ENCODE measurements at regions not wholly inside any gene's neighbourhood (a gene's known extent, or its start where the extent isn't known, plus 50 kb on each side); places are given as distances from the start of the nearest gene placed in this dataset.
A peak's percentile ranks its signal among the peaks of the same experiment; 100 is the strongest.

DNA sequence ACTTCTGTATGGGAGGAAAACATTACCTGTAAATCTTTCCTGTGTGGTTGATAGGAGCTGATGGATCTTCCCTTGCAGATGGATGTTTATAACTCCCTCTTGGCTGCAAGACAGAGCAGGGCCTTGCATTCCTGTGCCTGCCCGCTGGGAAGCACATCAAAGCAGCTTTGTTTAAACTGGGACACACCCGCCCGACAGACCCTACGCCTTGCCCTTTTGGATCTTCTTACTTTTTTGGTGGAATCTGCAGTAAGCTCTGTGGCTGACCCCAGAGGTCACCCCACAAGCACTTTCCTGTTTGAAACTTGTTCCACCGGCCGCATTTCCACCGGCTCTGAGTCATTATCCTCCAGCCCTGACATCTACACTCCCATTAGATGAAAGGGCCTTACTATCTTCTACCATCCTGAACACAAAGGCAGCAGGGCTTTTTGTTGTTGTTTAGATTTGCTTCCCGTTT, 244.1 kb upstream of the STT3B start (continued):
- TF ChIP-seq, protein P1, sequence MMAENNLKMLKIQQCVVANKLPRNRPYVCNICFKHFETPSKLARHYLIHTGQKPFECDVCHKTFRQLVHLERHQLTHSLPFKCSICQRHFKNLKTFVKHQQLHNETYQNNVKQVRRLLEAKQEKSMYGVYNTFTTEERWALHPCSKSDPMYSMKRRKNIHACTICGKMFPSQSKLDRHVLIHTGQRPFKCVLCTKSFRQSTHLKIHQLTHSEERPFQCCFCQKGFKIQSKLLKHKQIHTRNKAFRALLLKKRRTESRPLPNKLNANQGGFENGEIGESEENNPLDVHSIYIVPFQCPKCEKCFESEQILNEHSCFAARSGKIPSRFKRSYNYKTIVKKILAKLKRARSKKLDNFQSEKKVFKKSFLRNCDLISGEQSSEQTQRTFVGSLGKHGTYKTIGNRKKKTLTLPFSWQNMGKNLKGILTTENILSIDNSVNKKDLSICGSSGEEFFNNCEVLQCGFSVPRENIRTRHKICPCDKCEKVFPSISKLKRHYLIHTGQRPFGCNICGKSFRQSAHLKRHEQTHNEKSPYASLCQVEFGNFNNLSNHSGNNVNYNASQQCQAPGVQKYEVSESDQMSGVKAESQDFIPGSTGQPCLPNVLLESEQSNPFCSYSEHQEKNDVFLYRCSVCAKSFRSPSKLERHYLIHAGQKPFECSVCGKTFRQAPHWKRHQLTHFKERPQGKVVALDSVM (CRISPR knock-in tag; IDR thresholded peaks at IDR 0.05): no peak
- TF ChIP-seq ZBTB38 (CRISPR knock-in tag; IDR thresholded peaks at IDR 0.05): peak; percentile 40; the same call in 1 of the 2 replicates
- TF ChIP-seq IKZF1 (IDR thresholded peaks at IDR 0.05): no peak
- no peak; the same call in 1 of the 2 replicates for TF ChIP-seq SPEN (CRISPR knock-in tag; IDR thresholded peaks at IDR 0.05; ENCODE audit: low read depth)
- no peak for TF ChIP-seq ZNF746 (CRISPR knock-in tag; IDR thresholded peaks at IDR 0.05)
- TF ChIP-seq, protein P2, sequence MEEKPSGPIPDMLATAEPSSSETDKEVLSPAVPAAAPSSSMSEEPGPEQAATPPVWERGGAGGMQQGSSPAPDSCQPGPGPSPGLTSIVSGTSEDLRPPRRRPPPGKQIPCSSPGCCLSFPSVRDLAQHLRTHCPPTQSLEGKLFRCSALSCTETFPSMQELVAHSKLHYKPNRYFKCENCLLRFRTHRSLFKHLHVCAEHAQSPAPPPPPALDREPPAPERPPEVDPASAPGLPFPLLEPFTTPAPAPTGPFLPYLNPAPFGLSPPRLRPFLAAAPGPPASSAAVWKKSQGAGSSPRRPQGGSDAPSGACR (CRISPR knock-in tag; IDR thresholded peaks at IDR 0.05): peak; percentile 58; the same call in 1 of the 2 replicates
- TF ChIP-seq ZNF3 (CRISPR knock-in tag; IDR thresholded peaks at IDR 0.05): no peak
- TF ChIP-seq ARNT2 (CRISPR knock-in tag; IDR thresholded peaks at IDR 0.05; ENCODE audit: low read depth): no peak
- TF ChIP-seq, protein P3, sequence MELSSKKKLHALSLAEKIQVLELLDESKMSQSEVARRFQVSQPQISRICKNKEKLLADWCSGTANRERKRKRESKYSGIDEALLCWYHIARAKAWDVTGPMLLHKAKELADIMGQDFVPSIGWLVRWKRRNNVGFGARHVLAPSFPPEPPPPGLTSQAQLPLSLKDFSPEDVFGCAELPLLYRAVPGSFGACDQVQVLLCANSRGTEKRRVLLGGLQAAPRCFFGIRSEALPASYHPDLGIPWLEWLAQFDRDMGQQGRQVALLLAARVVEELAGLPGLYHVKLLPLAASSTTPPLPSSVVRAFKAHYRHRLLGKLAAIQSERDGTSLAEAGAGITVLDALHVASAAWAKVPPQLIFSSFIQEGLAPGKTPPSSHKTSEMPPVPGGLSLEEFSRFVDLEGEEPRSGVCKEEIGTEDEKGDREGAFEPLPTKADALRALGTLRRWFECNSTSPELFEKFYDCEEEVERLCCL (CRISPR knock-in tag; IDR thresholded peaks at IDR 0.05; ENCODE audit: borderline replicate concordance): no peak
- TF ChIP-seq ZNF781 (CRISPR knock-in tag; IDR thresholded peaks at IDR 0.05; ENCODE audit: borderline replicate concordance, not compliant biosample characterization): peak; percentile 25
- TF ChIP-seq ZFP36 (IDR thresholded peaks at IDR 0.05; ENCODE audit: borderline replicate concordance, low read depth, low read length, partially characterized antibody): no peak
- peak; percentile 86 for TF ChIP-seq FOXA3 (CRISPR knock-in tag; IDR thresholded peaks at IDR 0.05)
- no peak for TF ChIP-seq ZNF772 (CRISPR knock-in tag; IDR thresholded peaks at IDR 0.05)
- TF ChIP-seq KMT2A (CRISPR knock-in tag; IDR thresholded peaks at IDR 0.05): no peak
- TF ChIP-seq MED1 (CRISPR knock-in tag; IDR thresholded peaks at IDR 0.05): peak; percentile 72
- TF ChIP-seq NFE2L2 (IDR thresholded peaks at IDR 0.05; ENCODE audit: low read length): no peak
- TF ChIP-seq MIER3 (CRISPR knock-in tag; IDR thresholded peaks at IDR 0.05; ENCODE audit: borderline replicate concordance): 0 out of 2 replicates have a peak, but pooled peaks have one; percentile 51
- TF ChIP-seq TAF15 (IDR thresholded peaks at IDR 0.05; ENCODE audit: low read depth, low read length, poor library complexity, severe bottlenecking): no peak
- no peak for TF ChIP-seq PRPF4 (IDR thresholded peaks at IDR 0.05; ENCODE audit: low read depth, low read length, poor library complexity, severe bottlenecking)
- peak; percentile 75 for TF ChIP-seq PHF21A (CRISPR knock-in tag; IDR thresholded peaks at IDR 0.05)
- no peak for TF ChIP-seq HOXA5 (CRISPR knock-in tag; IDR thresholded peaks at IDR 0.05)
- no peak for TF ChIP-seq ARHGAP35 (CRISPR knock-in tag; IDR thresholded peaks at IDR 0.05; ENCODE audit: borderline replicate concordance)
- TF ChIP-seq, protein P4, sequence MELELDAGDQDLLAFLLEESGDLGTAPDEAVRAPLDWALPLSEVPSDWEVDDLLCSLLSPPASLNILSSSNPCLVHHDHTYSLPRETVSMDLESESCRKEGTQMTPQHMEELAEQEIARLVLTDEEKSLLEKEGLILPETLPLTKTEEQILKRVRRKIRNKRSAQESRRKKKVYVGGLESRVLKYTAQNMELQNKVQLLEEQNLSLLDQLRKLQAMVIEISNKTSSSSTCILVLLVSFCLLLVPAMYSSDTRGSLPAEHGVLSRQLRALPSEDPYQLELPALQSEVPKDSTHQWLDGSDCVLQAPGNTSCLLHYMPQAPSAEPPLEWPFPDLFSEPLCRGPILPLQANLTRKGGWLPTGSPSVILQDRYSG (CRISPR knock-in tag; IDR thresholded peaks at IDR 0.05): no peak
- TF ChIP-seq ZNF879 (CRISPR knock-in tag; IDR thresholded peaks at IDR 0.05): no peak
- no peak for TF ChIP-seq BORCS8-MEF2B (CRISPR knock-in tag; IDR thresholded peaks at IDR 0.05)
- no peak for TF ChIP-seq PLRG1 (conservative IDR thresholded peaks at IDR 0.05)
- TF ChIP-seq EHMT2 (IDR thresholded peaks at IDR 0.05; ENCODE audit: borderline replicate concordance, low read depth, low read length): no peak
- peak; percentile 63; the same call in 1 of the 2 replicates for TF ChIP-seq FOSL1 (CRISPR knock-in tag; IDR thresholded peaks at IDR 0.05; ENCODE audit: borderline replicate concordance)
- no peak for TF ChIP-seq POLR2AphosphoS2 (IDR thresholded peaks at IDR 0.05; ENCODE audit: low read depth, low read length)
- TF ChIP-seq DNMT3B (CRISPR knock-in tag; conservative IDR thresholded peaks at IDR 0.05): no peak

All from HepG2 (cell line).